Karpas-422 (cell line): ENCODE measurements at regions not wholly inside any gene's neighbourhood (a gene's known extent, or its start where the extent isn't known, plus 50 kb on each side); places are given as distances from the start of the nearest gene placed in this dataset.

Source experiments
- DNase-seq: peaks from one replicate; pipeline ENCODE4 v3.0.0-alpha.2; 2015
- H2AFZ ChIP-seq: fragments of 200-600 bp; sonication (generic); 2 replicates; pipeline ENCODE4 v1.6.1; 2014; ENCODE audit warnings: antibody characterized with exemption, low read length, mixed read lengths
- H3K27ac ChIP-seq: fragments of 200-600 bp; sonication (generic); 2 replicates; pipeline ENCODE4 v1.5.1; 2014; ENCODE audit warnings: mild to moderate bottlenecking, low read length, moderate library complexity
- H3K27me3 ChIP-seq: fragments of 200-600 bp; sonication (generic); 2 replicates; pipeline ENCODE4 v1.6.1; 2014; ENCODE audit warnings: low read length, mixed read lengths
- H3K36me3 ChIP-seq: fragments of 200-600 bp; sonication (generic); 2 replicates; pipeline ENCODE4 v1.6.1; 2014; ENCODE audit warnings: low read length, mixed read lengths; ENCODE audit not compliant: insufficient read depth
- H3K4me1 ChIP-seq: fragments of 200-600 bp; sonication (generic); 2 replicates; pipeline ENCODE4 v1.6.1; 2014; ENCODE audit warnings: mild to moderate bottlenecking, low read length, mixed read lengths
- H3K4me2 ChIP-seq: fragments of 200-600 bp; sonication (generic); 2 replicates; pipeline ENCODE4 v1.6.1; 2014; ENCODE audit warnings: low read length, low read depth, mild to moderate bottlenecking; ENCODE audit not compliant: poor library complexity, severe bottlenecking
- H3K4me3 ChIP-seq: fragments of 200-600 bp; sonication (generic); 2 replicates; pipeline ENCODE4 v1.5.1; 2014; ENCODE audit warnings: mild to moderate bottlenecking, antibody characterized with exemption, low read length, mixed read lengths
- H3K79me2 ChIP-seq: fragments of 200-600 bp; sonication (generic); 2 replicates; pipeline ENCODE4 v1.6.1; 2014; ENCODE audit warnings: mild to moderate bottlenecking, low read length, mixed read lengths
- H3K9ac ChIP-seq: fragments of 200-600 bp; sonication (generic); 2 replicates; pipeline ENCODE4 v1.6.0; 2014; ENCODE audit warnings: low read length
- H3K9me2 ChIP-seq: fragments of 200-600 bp; sonication (generic), shearing (Covaris generic); replicated peaks from 2 replicates; pipeline ENCODE4 v1.6.0; 2014; ENCODE audit warnings: mild to moderate bottlenecking, low read length, moderate library complexity; ENCODE audit not compliant: insufficient read depth
- H3K9me3 ChIP-seq: fragments of 300-700, 200-600 bp; sonication (generic); 2 replicates; pipeline ENCODE4 v1.6.1; 2014; ENCODE audit warnings: low read length, mixed read lengths
- H4K20me1 ChIP-seq: fragments of 200-600 bp; sonication (generic); 2 replicates; pipeline ENCODE4 v1.6.1; 2014; ENCODE audit warnings: mild to moderate bottlenecking, antibody characterized with exemption, low read length, low read depth; ENCODE audit not compliant: insufficient read depth

DNA sequence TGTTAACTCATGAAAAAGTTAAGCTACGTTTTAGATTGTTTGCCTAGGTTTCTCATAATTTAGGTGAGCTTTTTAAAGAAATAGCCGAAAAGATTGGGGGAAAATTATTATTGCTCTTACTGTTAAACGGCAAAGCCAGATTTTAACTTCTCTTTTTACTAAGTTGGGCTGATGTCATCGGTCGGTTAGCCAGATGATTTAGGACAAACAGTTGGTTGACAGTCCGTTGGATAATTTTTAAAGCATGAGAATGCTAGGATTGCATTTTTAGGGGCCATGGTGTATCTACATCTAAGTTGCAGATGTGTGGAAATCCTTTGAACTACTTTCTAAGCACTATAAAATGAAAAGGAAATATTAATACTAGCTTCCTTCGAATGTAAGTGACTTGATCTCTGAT lies 280.9 kb upstream of the AKR1E2 start:
- no peaks in the 10 kb centered on the region for H3K4me1 ChIP-seq
- no peaks in the 10 kb centered on the region for H3K9me2 ChIP-seq
- no peaks in the 10 kb centered on the region for H3K79me2 ChIP-seq
- no peaks in the 10 kb centered on the region for H3K9me3 ChIP-seq
- H2AFZ ChIP-seq = no peak overlapping the region
- no peaks in the 10 kb centered on the region for H3K36me3 ChIP-seq
- H4K20me1 ChIP-seq = no peaks in the 10 kb centered on the region
- no peak overlapping the region for H3K27ac ChIP-seq
- H3K4me3 ChIP-seq = no peak overlapping the region
- no peak overlapping the region for H3K9ac ChIP-seq
- no peak for DNase-seq
- H3K4me2 ChIP-seq = no peak overlapping the region
- H3K27me3 ChIP-seq = no peaks in the 10 kb centered on the region

DNA sequence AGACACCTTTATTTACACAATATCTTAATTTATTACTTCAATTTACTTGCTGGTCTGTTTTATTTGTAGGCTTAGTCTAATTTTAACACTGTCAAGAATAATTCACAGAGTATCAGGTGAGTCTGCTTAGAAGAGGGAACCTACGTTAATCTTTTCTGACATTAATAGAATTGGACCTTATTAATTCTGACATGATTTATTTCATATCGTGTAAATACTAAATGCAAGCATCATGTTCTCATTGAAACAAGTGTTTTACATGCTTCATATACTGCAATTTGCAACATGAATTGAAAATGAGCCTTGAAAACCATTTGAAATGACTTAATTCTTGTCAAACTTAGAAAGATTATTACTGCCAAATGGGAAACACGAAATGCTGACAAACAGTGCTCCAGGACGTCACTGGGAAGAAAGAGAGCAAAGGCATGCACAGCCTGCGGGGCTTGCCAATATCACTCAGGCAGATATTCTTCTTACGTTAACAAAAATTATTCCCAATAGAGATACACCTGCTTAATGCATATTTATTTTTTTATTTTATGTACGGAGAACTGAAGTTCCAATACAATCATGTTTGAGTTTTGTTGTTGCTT lies 282.0 kb upstream of the AKR1E2 start:
- Histone ChIP-seq H3K4me3 (no peak overlapping the region), H3K27me3 (no peaks in the 10 kb centered on the region), H2AFZ (no peak overlapping the region), H4K20me1 (no peaks in the 10 kb centered on the region), H3K27ac (no peak overlapping the region), H3K9ac (no peak overlapping the region), H3K4me2 (no peak overlapping the region), H3K36me3 (no peaks in the 10 kb centered on the region), H3K9me3 (no peaks in the 10 kb centered on the region), H3K9me2 (no peaks in the 10 kb centered on the region), H3K4me1 (no peaks in the 10 kb centered on the region), H3K79me2 (no peaks in the 10 kb centered on the region)
- DNase-seq = no peak

DNA sequence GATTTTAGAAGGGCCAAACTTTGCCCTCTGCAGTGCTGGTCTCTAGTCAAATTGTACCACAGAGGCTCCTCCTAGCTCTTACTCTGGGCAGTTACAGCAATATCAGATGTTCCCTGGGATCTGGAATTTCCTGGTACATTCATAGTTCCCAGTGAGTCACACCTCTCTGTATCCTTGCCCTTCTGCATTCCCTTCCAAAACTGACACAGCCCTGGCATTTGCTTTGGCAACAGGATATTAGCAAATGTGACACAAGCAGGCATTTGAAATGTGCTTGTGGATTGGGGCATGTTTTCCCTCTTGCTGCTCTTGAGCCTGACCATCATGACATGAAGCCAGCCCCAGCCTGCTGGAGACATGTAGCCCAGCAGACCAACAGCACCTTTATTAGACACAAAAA lies 284.7 kb upstream of the AKR1E2 start:
- H3K36me3 ChIP-seq = no peaks in the 10 kb centered on the region
- no peak overlapping the region for H3K4me3 ChIP-seq
- no peak overlapping the region for H3K27ac ChIP-seq
- no peaks in the 10 kb centered on the region for H3K79me2 ChIP-seq
- no peaks in the 10 kb centered on the region for H3K9me3 ChIP-seq
- no peak overlapping the region for H3K4me2 ChIP-seq
- H3K27me3 ChIP-seq = no peaks in the 10 kb centered on the region
- H4K20me1 ChIP-seq = no peaks in the 10 kb centered on the region
- no peak overlapping the region for H2AFZ ChIP-seq
- no peak overlapping the region for H3K9ac ChIP-seq
- H3K4me1 ChIP-seq = no peaks in the 10 kb centered on the region
- no peaks in the 10 kb centered on the region for H3K9me2 ChIP-seq
- no peak for DNase-seq

DNA sequence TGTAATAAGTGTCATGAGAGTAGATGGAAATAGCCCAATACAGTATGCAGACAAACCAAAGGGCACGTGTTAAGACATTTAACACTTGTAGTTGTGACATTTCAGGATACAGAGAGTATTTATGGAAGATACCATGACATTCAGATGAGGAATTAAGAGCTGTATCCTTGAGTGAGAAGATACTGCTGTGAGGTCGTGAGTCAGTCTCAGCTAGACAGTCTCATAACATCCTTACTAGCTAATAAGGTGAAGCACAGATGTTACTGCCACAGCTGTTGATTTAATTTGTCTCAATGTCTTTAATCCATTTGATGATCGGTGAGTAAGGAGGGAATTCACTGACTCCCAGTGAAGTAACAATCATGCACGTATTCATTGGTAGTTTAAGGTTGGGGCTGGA lies 288.0 kb upstream of the AKR1E2 start:
- H3K9me3 ChIP-seq = no peaks in the 10 kb centered on the region

DNA sequence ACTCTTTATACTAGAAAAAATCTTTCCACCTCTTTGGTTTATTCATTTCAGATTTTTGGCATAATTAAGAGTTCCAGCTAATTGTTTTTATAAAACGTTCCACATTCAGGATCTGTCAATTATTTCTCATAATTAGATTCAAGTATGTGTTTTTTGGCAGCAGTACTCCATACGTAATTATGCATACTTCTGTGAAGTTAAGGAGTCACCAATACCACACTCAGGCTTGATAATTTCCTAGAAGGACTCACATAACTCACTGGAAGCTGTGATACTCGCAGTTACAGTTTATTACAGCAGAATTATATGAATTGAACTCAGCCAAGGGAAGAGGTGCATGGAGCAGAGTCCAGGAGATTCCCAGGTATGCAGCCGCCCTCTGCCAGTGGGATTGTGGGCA lies 290.5 kb upstream of the AKR1E2 start:
- no peaks in the 10 kb centered on the region for H3K27me3 ChIP-seq
- no peak overlapping the region for H2AFZ ChIP-seq
- H3K9me2 ChIP-seq = no peaks in the 10 kb centered on the region
- H3K27ac ChIP-seq = no peak overlapping the region
- H4K20me1 ChIP-seq = no peaks in the 10 kb centered on the region
- DNase-seq = no peak
- no peaks in the 10 kb centered on the region for H3K4me1 ChIP-seq
- H3K9ac ChIP-seq = no peak overlapping the region
- H3K4me3 ChIP-seq = no peak overlapping the region
- H3K4me2 ChIP-seq = no peak overlapping the region
- H3K36me3 ChIP-seq = no peaks in the 10 kb centered on the region
- H3K79me2 ChIP-seq = no peaks in the 10 kb centered on the region
- no peaks in the 10 kb centered on the region for H3K9me3 ChIP-seq

More for the DNA sequence above, 288.0 kb upstream of the AKR1E2 start:
- no peaks in the 10 kb centered on the region for H3K79me2 ChIP-seq
- H4K20me1 ChIP-seq = no peaks in the 10 kb centered on the region
- no peak overlapping the region for H3K27ac ChIP-seq
- DNase-seq = no peak
- H2AFZ ChIP-seq = no peak overlapping the region
- H3K9me2 ChIP-seq = no peaks in the 10 kb centered on the region
- no peaks in the 10 kb centered on the region for H3K4me1 ChIP-seq
- H3K9ac ChIP-seq = no peak overlapping the region
- no peak overlapping the region for H3K4me2 ChIP-seq
- no peaks in the 10 kb centered on the region for H3K27me3 ChIP-seq
- H3K4me3 ChIP-seq = no peak overlapping the region
- H3K36me3 ChIP-seq = no peaks in the 10 kb centered on the region

DNA sequence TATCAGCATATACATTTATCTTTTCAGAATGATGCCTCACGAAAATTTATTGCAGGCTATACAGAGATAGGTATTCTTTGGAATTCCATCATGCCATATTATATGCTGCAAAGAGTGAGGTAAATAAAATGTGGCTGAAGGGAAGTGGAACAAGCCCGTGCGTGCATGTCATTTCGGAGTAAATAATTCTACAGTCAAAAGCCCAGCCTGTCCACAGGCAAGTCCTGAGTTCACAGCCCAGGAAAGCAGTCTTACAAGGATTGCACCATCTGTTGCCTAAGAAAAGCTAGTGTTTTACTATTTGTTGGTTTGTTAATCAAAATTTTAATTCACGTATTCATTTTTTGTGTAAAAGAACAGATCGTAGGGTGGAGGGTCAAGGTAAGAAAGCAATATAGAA lies 292.4 kb upstream of the AKR1E2 start:
- Histone ChIP-seq H3K79me2 (no peaks in the 10 kb centered on the region), H4K20me1 (no peaks in the 10 kb centered on the region)

DNA sequence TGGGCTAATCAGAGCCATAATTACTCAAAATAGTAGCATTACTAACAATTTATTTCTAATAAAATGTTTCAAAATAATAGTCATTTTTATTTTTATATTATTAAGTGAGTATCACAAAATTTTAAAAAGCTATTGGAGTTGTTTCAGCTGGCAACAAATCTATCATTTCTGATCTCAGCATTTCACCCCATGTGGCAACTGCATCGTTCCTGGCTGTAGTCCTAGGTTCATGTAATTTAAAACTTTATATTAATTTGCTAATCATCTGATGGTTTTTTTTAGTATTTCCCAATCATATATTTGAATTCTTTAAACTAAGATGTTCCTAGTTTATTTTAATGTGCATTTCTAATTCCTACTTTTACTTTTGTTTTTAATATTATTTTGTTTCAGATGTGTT lies 293.0 kb upstream of the AKR1E2 start:
- Histone ChIP-seq H4K20me1 (no peaks in the 10 kb centered on the region), H3K9ac (no peak overlapping the region), H3K4me2 (no peak overlapping the region), H3K36me3 (no peaks in the 10 kb centered on the region), H3K4me1 (no peaks in the 10 kb centered on the region), H3K9me3 (no peaks in the 10 kb centered on the region), H3K27me3 (no peaks in the 10 kb centered on the region), H3K4me3 (no peak overlapping the region), H3K27ac (no peak overlapping the region), H3K79me2 (no peaks in the 10 kb centered on the region), H3K9me2 (no peaks in the 10 kb centered on the region), H2AFZ (no peak overlapping the region)
- DNase-seq = no peak

More for the DNA sequence above, 292.4 kb upstream of the AKR1E2 start:
- H3K4me1 ChIP-seq = no peaks in the 10 kb centered on the region
- H3K9me2 ChIP-seq = no peaks in the 10 kb centered on the region
- no peak overlapping the region for H2AFZ ChIP-seq
- DNase-seq = no peak
- no peak overlapping the region for H3K9ac ChIP-seq
- no peak overlapping the region for H3K4me2 ChIP-seq
- no peak overlapping the region for H3K27ac ChIP-seq
- no peaks in the 10 kb centered on the region for H3K36me3 ChIP-seq
- H3K4me3 ChIP-seq = no peak overlapping the region
- H3K9me3 ChIP-seq = no peaks in the 10 kb centered on the region
- no peaks in the 10 kb centered on the region for H3K27me3 ChIP-seq

DNA sequence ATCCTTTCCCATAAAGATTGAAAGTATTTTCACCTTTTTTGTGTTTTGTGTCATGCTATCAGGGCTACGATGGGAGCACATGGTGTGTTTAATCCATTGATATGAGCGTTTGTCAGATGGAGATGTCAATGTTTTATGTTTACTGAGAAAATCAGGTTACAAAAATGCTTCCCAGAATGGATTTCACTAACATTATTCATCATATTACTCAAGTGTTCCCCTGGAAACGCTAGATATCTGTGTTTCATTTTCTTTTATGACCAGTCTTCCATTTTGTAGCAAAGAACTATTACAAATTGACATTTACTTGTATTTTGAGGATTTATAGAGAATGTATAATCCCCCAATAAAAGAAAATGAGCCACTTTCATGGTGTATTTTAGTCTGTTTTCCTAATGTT lies 293.5 kb upstream of the AKR1E2 start:
- H3K9me3 ChIP-seq = no peaks in the 10 kb centered on the region
- H3K4me1 ChIP-seq = no peaks in the 10 kb centered on the region
- H3K36me3 ChIP-seq = no peaks in the 10 kb centered on the region
- H3K9ac ChIP-seq = no peak overlapping the region
- no peaks in the 10 kb centered on the region for H3K9me2 ChIP-seq
- H3K27me3 ChIP-seq = no peaks in the 10 kb centered on the region
- no peak overlapping the region for H3K27ac ChIP-seq
- H3K79me2 ChIP-seq = no peaks in the 10 kb centered on the region
- no peak overlapping the region for H2AFZ ChIP-seq
- H3K4me3 ChIP-seq = no peak overlapping the region
- no peak for DNase-seq
- no peak overlapping the region for H3K4me2 ChIP-seq
- H4K20me1 ChIP-seq = no peaks in the 10 kb centered on the region

DNA sequence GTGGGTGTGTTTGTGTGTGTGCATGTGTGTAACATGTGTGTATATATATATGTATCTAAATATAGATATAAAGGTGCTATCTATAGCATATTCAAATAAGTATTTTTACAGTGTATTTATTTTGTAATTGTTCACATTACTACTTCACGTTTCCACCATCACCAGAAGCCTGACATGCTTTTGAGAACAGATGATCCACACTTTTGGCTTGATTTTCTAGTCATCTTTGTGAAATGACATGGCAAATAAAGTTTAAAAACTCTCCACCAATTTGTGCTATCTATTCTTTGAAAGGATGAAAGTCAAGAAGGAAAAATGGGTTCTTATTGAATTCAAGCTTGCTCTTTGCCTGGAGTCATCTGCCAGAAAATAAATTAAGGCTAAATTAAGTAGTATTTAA lies 294.0 kb upstream of the AKR1E2 start:
- Histone ChIP-seq H3K27me3 (no peaks in the 10 kb centered on the region), H3K4me3 (no peak overlapping the region), H3K79me2 (no peaks in the 10 kb centered on the region), H3K4me2 (no peak overlapping the region), H3K36me3 (no peaks in the 10 kb centered on the region), H3K4me1 (no peaks in the 10 kb centered on the region), H2AFZ (no peak overlapping the region), H3K9ac (no peak overlapping the region), H3K9me3 (no peaks in the 10 kb centered on the region), H3K9me2 (no peaks in the 10 kb centered on the region), H3K27ac (no peak overlapping the region), H4K20me1 (no peaks in the 10 kb centered on the region)
- no peak for DNase-seq
